GM18867 (cell line): ENCODE measurements at regions not wholly inside any gene's neighbourhood (a gene's known extent, or its start where the extent isn't known, plus 50 kb on each side); places are given as distances from the start of the nearest gene placed in this dataset.
"Not testable (repeated sequence)": the region's sequence is repeated elsewhere in the genome, so short reads cannot be mapped to it uniquely, and the experiment has no call there.

ENCODE experiments used
- ATAC-seq: cut with Tn5 transposase; IDR thresholded peaks from one replicate; pipeline ENCODE4 v1.9.1; 2021; ENCODE audit warnings: mild to moderate bottlenecking, moderate library complexity; ENCODE audit not compliant: unreplicated experiment

GRCh38 chr2:107093426-107093957, 207.5 kb upstream of the ST6GAL2 start:
- no peak for ATAC-seq

- no peak for ATAC-seq
Measured at GRCh38 chr2:107094450-107094986, 208.6 kb upstream of the ST6GAL2 start.

- no peak for ATAC-seq
Measured at GRCh38 chr2:107102176-107102575, 216.2 kb upstream of the ST6GAL2 start.

- no peak for ATAC-seq
Measured at GRCh38 chr2:107107351-107107750, 221.4 kb upstream of the ST6GAL2 start.

- ATAC-seq, result no peak
Measured at GRCh38 chr2:107108556-107108955, 222.6 kb upstream of the ST6GAL2 start.

GRCh38 chr2:107111623-107112022, 225.7 kb upstream of the ST6GAL2 start:
- no peak for ATAC-seq

- no peak for ATAC-seq
Measured at GRCh38 chr2:107112561-107112960, 226.6 kb upstream of the ST6GAL2 start.

- ATAC-seq, result no peak
Measured at GRCh38 chr2:107128381-107128780, 242.4 kb upstream of the ST6GAL2 start.

- ATAC-seq, result peak; percentile 97
Measured at GRCh38 chr2:107132070-107132469, 246.1 kb upstream of the ST6GAL2 start.

- ATAC-seq, result no peak
Measured at GRCh38 chr2:107132746-107133145, 246.8 kb upstream of the ST6GAL2 start.

GRCh38 chr2:107133412-107133811, 247.4 kb upstream of the ST6GAL2 start:
- no peak for ATAC-seq

- ATAC-seq, result no peak
Measured at GRCh38 chr2:107136733-107137132, 250.8 kb upstream of the ST6GAL2 start.

GRCh38 chr2:107137706-107138105, 251.7 kb upstream of the ST6GAL2 start:
- no peak for ATAC-seq

GRCh38 chr2:107146181-107146580, 260.2 kb upstream of the ST6GAL2 start:
- ATAC-seq, result no peak

- ATAC-seq, result not testable (repeated sequence)
Measured at GRCh38 chr2:107146645-107147044, 260.7 kb upstream of the ST6GAL2 start.

- ATAC-seq, result no peak
Measured at GRCh38 chr2:107148055-107148454, 262.1 kb upstream of the ST6GAL2 start.

- no peak for ATAC-seq
Measured at GRCh38 chr2:107148496-107148895, 262.5 kb upstream of the ST6GAL2 start.

- ATAC-seq, result no peak
Measured at GRCh38 chr2:107160640-107161239, 274.8 kb upstream of the ST6GAL2 start.

- ATAC-seq, result no peak
Measured at GRCh38 chr2:107168141-107168540, 282.2 kb upstream of the ST6GAL2 start.

GRCh38 chr2:107174171-107174570, 288.2 kb upstream of the ST6GAL2 start:
- no peak for ATAC-seq

GRCh38 chr2:107182981-107183380, 297.0 kb upstream of the ST6GAL2 start:
- no peak for ATAC-seq

GRCh38 chr2:107187870-107188269, 301.9 kb upstream of the ST6GAL2 start:
- no peak for ATAC-seq

GRCh38 chr2:107195631-107196030, 309.7 kb upstream of the ST6GAL2 start:
- ATAC-seq, result no peak
